ENCODE measurements at regions not wholly inside any gene's neighbourhood (a gene's known extent, or its start where the extent isn't known, plus 50 kb on each side); places are given as distances from the start of the nearest gene placed in this dataset.

GRCh38 chr22:25366876-25367466 is 147.5 kb downstream of the CRYBB2 start:
- Histone ChIP-seq H3K27ac (ENCODE audit: low read depth in 1 of 2, low read length in 2 of 2) (no peak overlapping the region), H3K9me3 (ENCODE audit: control insufficient read depth in 4 of 4, low read length in 3 of 4) (no peaks in the 10 kb centered on the region), H3K9ac (ENCODE audit: low read depth in 1 of 2, low read length in 2 of 2) (no peak overlapping the region), H3K4me1 (ENCODE audit: control insufficient read depth in 4 of 4, insufficient read depth in 4 of 4, low read length in 3 of 4) (peaks cover 0 to 13% (median 4%) of the 10 kb centered on the region in 4 donors), H3K4me3 (ENCODE audit: low read depth in 1 of 3, low read length in 3 of 3) (no peak overlapping the region), H3K27me3 (ENCODE audit: control insufficient read depth in 4 of 4, insufficient read depth in 4 of 4, low read length in 3 of 4) (no peaks in the 10 kb centered on the region), H3K36me3 (ENCODE audit: control insufficient read depth in 4 of 4, insufficient read depth in 3 of 4, low read depth in 1 of 4, low read length in 3 of 4) (peaks cover 0 to 5% (median 2%) of the 10 kb centered on the region in 4 donors)
- TF ChIP-seq ATF3 (IDR thresholded peaks at IDR 0.05) = no peak
- no peak for TF ChIP-seq EGR1 (IDR thresholded peaks at IDR 0.05; ENCODE audit: low read depth in 2 of 2)
- no peak for TF ChIP-seq GABPA (IDR thresholded peaks at IDR 0.05 in 1 of 2, conservative IDR thresholded peaks at IDR 0.05 in 1 of 2)
- no peak for TF ChIP-seq MAX (IDR thresholded peaks at IDR 0.05)
- TF ChIP-seq HNF4G (IDR thresholded peaks at IDR 0.05) = no peak
- no peak for TF ChIP-seq NR2F2 (IDR thresholded peaks at IDR 0.05)
- no peak for TF ChIP-seq ZBTB33 (IDR thresholded peaks at IDR 0.05)
- no peak for TF ChIP-seq REST (IDR thresholded peaks at IDR 0.05)
- no peak for DNase-seq (ENCODE audit: low spot score)
- WGBS = 93% methylated on average over 20 of the region's 20 CpGs

- no peaks in the 10 kb centered on the region for H3K9me3 ChIP-seq (ENCODE audit: control insufficient read depth in 4 of 4, low read length in 3 of 4)
- H3K27ac ChIP-seq (ENCODE audit: low read depth in 1 of 2, low read length in 2 of 2) = no peak overlapping the region
- H3K36me3 ChIP-seq (ENCODE audit: control insufficient read depth in 4 of 4, insufficient read depth in 3 of 4, low read depth in 1 of 4, low read length in 3 of 4) = peaks cover 0 to 5% (median 2%) of the 10 kb centered on the region in 4 donors
- H3K4me3 ChIP-seq (ENCODE audit: low read depth in 1 of 3, low read length in 3 of 3) = no peak overlapping the region
- H3K27me3 ChIP-seq (ENCODE audit: control insufficient read depth in 4 of 4, insufficient read depth in 4 of 4, low read length in 3 of 4) = no peaks in the 10 kb centered on the region
- H3K9ac ChIP-seq (ENCODE audit: low read depth in 1 of 2, low read length in 2 of 2) = no peak overlapping the region
- peaks cover 0 to 15% (median 4%) of the 10 kb centered on the region in 4 donors for H3K4me1 ChIP-seq (ENCODE audit: control insufficient read depth in 4 of 4, insufficient read depth in 4 of 4, low read length in 3 of 4)
- 94% methylated on average over 18 of the region's 18 CpGs for WGBS
- no peak for TF ChIP-seq HNF4A (conservative IDR thresholded peaks at IDR 0.05)
- no peak for TF ChIP-seq EGR1 (IDR thresholded peaks at IDR 0.05; ENCODE audit: low read depth in 2 of 2)
- TF ChIP-seq RXRA (IDR thresholded peaks at IDR 0.05) = no peak
- no peak for TF ChIP-seq CTCF (IDR thresholded peaks at IDR 0.05; ENCODE audit: low read depth, low read length, missing input control)
- no peak for TF ChIP-seq YY1 (IDR thresholded peaks at IDR 0.05)
- no peak for TF ChIP-seq NR2F2 (IDR thresholded peaks at IDR 0.05)
- TF ChIP-seq ZBTB33 (IDR thresholded peaks at IDR 0.05) = no peak
- TF ChIP-seq REST (IDR thresholded peaks at IDR 0.05) = no peak
- no peak for TF ChIP-seq GABPA (IDR thresholded peaks at IDR 0.05 in 1 of 2, conservative IDR thresholded peaks at IDR 0.05 in 1 of 2)
- no peak for DNase-seq (ENCODE audit: low spot score)
Measured at GRCh38 chr22:25367756-25368155, 148.3 kb downstream of the CRYBB2 start.
